Left cardiac atrium (tissue), 4 donors: ENCODE measurements at regions not wholly inside any gene's neighbourhood (a gene's known extent, or its start where the extent isn't known, plus 50 kb on each side); places are given as distances from the start of the nearest gene placed in this dataset.

Experiments
- ATAC-seq, 2 donors: fragments of 200-7000 bp; cut with Tn5 transposase; one replicate each; pipeline ENCODE4 v1.9.1; 2020; ENCODE audit warnings: mild to moderate bottlenecking in 2 of 2, moderate library complexity in 2 of 2
- DNase-seq: peaks from one replicate; pipeline ENCODE4 v3.0.0-alpha.2; 2020
- intact Hi-C, 2 donors: fragments of 100-400 bp; cut with DNase I; formaldehyde crosslinking; loops; one replicate each; pipeline versions ENCODE4 v1.14.1 to v1.15.1; 2022 to 2023
- donor health status: DM: no; HTN: yes; CAD: no.
- donor health status: DM: no; HTN: yes; CAD: no; lungs with severe emphysema.
- donor health status: DM: yes; HTN: yes; CAD: no.
- donor health status: Dilated cardiomyopathy.

DNA sequence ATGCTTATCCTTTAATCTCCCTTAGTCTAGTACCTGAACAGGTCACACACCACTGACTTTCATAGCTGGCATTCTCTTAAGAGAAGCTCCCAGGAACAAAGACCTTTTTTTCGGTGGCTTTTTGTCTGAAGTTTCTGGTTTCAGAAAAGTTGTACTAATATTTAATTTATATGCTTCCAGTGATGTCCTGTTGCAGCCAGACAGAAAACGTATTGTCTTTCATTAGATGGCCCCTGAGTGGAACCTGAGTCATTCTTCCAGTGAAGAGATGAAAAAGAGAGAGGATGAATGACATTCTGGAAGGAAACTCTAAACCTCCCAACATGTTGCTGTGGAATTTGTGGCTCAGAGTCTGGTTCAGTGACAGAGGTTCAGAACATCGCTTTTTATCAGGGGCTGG, 274.8 kb upstream of the TAC1 start:
- ATAC-seq, result no peak
- intact Hi-C loops, result no loop called here
- no peak for DNase-seq

DNA sequence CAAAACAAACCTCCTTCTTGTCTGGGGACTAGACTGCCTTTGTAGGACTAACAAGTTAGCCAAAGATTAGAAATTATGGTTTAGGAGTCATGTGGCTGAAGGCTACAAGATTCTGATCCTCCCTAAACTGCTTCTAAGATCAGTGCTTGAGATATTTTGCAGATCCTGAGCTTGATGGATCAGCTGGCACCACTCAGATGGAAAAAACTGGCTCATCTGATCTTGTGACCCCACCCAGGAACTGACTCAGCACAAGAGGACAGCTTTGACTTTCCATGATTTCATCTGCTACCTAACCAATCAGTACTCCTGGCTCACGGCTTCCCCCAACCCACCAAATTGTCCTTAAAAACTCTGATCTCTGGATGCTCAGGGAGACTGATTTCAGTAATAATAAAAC, 271.5 kb upstream of the TAC1 start:
- DNase-seq (no peak), ATAC-seq (no peak)
- intact Hi-C loops, result no loop called here

DNA sequence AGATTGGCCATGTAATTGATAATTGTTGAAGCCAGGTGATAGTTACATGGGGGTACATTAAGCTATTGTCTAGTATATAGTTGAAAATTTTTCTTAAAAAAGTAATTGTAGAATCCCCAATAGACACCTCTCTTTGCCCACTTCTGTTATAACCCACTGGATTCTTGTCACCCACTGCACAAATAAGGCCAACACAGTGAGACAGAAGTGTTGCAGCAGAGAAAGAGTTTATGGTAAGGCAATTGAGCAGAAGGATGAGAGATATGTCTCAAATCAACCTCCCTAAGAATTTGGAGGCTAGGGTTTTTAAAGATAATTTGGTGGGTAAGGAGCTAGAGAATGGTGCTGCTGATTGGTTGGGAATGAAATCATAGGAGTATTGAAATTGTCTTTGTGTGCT, 270.3 kb upstream of the TAC1 start:
- ATAC-seq, result no peak
- DNase-seq, result no peak
- intact Hi-C loops, result no loop called here

GRCh38 chr7:97466071-97466470, 265.8 kb upstream of the TAC1 start:
- ATAC-seq (no peak), DNase-seq (no peak)
- intact Hi-C loops, result no loop called here

- no peak for ATAC-seq
- intact Hi-C loops, result no loop called here
These were observed 264.7 kb upstream of the TAC1 start for GRCh38 chr7:97466999-97467740.

GRCh38 chr7:97468493-97468892, 263.4 kb upstream of the TAC1 start:
- intact Hi-C loops, result no loop called here
- no peak for DNase-seq
- ATAC-seq, result no peak

More at GRCh38 chr7:97466999-97467740, 264.7 kb upstream of the TAC1 start:
- no peak for DNase-seq

GRCh38 chr7:97470726-97471125, 261.2 kb upstream of the TAC1 start:
- DNase-seq, result no peak
- intact Hi-C loops, result no loop called here
- no peak for ATAC-seq

DNA sequence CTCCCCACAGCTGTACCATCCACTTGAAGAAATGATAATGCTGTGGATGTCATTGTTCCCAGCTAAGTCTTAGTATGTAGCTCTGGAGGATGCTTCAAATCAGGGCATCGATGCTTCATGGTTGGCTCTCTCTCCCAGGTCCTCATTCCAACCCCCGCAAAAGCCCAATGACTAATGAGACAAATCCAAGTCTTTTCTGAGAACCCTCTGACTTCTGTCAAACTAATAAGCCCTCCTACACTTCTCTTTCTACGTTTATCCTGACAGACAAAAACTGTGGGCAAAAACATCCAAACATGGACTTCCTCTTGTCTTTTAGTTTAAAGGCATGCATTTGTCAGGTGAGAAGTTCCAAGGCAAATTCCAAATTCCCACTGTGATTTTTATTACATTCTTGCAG, 260.4 kb upstream of the TAC1 start:
- DNase-seq (no peak), ATAC-seq (no peak)
- intact Hi-C loops, result no loop called here

GRCh38 chr7:97479740-97480290, 252.1 kb upstream of the TAC1 start:
- intact Hi-C loops, result no loop called here
- no peak for DNase-seq
- ATAC-seq, result no peak

DNA sequence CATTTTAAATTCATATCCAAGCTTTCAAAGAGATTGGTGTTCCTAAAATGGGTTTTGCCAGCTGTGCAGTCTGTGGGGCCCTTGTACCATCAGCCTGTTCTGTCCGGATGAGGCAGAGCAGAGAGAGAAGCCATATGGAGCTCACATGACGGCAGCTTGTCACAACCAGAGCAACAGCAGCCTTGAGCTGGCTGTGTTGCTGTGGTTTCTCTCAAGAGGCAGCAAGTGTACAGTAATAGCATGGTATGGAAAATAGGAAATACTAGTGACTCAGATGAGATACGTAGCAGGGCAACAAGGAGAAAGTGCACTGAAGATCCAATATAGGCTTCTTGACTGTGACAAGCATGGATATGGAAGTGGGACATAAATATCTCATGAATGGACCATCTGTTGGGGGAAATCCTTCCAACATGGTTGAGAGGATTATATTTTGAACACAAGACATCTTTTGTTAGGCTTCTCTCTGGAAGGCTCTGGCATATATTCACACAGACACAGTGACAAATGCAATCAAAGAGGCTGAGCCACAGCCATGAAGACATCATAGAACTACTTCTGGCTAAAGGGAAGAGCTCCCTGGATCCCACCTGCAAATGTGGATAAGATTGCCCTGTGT, 251.0 kb upstream of the TAC1 start:
- no peak for DNase-seq
- intact Hi-C loops, result no loop called here
- no peak for ATAC-seq

DNA sequence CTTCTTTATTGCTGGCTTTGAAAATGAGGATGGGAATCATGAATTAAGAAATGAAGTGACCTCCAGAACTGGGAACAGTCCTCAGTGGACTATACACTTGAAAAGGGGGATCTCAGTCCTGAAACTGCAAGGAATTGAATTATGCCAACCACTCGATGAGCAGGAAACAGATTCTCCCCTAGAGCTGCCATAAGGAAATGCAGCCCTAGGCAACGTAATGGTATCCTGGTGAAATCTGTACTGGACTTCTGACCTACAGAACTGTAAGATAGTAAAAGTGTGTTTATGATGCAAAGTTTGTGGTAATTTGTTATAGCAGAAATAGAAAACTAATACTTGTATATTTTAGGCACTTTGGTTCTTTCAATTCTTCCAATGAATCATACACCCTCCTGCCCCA, 236.4 kb upstream of the TAC1 start:
- no peak for DNase-seq
- no peak for ATAC-seq
- intact Hi-C loops, result loop anchor here in 1 of 2 donors (10.0 kb wide), 1 partner anchor 339 kb away; no protein-coding TSS in a partner anchor

DNA sequence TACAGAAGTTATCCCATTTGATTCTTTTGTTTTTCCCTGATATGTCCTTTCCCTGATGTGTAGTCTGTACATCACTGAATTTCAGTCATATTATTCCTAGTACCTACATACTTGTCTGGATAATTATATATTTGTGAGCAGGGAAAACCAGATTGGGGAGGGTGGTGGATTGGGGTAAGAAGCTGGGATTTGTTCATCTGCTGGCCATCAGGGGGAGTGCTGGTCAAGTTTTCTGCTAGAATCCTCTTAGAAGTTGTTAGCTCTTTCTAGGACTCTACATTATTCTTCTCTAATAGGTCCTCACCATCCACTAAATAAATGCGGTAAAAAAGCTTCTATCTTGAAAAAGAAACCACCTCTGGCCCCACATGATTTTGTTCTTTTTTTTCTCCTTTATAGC, 232.7 kb upstream of the TAC1 start:
- DNase-seq (no peak), ATAC-seq (no peak)
- intact Hi-C loops, result loop anchor here in 1 of 2 donors (10.0 kb wide), 1 partner anchor 336 kb away; no protein-coding TSS in a partner anchor

DNA sequence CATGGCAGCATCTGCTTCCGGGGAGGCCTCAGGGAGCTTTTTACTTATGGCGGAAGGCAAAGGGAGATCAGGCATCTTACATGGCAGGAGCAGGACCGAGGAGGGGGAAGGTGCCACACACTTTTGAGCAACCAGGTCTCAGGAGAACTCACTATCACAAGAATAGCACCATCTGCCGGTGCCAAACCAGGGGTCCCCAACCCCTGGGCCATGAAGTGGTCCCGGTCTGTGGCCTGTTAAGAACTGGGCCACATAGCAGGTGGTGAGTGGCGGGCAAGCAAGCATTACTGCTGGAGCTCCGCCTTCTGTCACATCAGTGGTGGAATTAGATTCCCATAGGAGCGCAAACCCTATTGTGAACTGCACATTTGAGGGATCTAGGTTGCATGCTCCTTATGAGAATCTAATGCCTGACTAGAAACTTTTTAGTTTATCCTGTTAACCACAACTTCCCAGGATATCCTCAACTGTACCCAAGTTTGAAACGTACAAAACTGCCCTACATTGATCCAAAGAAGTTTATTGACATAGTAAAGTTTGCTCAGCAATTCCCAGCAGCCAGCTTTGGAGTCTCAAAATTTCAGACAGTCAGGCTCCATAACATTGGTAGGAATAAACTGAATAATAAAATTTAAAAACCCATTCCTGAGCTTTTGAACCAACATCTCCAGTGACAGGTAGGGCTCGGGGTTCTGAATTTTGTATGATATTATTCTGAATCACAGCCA, 228.4 kb upstream of the TAC1 start:
- ATAC-seq (no peak), DNase-seq (no peak)
- intact Hi-C loops, result loop anchor here in 1 of 2 donors (10.0 kb wide), 1 partner anchor 331 kb away; no protein-coding TSS in a partner anchor

DNA sequence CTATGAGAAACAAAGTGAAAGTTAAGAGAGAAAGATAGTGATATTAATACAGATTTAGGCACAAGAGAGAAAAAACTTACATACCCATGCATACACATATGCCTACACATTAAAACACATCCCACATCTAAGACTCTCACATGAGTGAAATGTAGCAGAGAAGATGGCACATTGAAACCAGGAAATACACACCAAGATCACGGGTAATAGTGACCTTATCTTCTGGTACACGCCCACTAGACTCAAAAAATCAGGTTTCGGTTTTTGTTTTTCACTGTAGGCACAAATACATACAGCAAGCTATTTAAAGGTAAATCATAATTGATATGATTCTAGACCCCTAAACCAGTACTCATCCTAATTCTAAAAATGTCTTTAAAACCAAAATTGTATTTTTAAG, 225.2 kb upstream of the TAC1 start:
- ATAC-seq, result no peak
- intact Hi-C loops, result loop anchor here in 1 of 2 donors (10.0 kb wide), 1 partner anchor 328 kb away; no protein-coding TSS in a partner anchor
- DNase-seq, result no peak

- intact Hi-C loops, result no loop called here
- ATAC-seq, result no peak
- DNase-seq, result no peak
These were observed 219.3 kb upstream of the TAC1 start for GRCh38 chr7:97512441-97513207.

- intact Hi-C loops, result no loop called here
- ATAC-seq, result no peak
- no peak for DNase-seq
These were observed 218.6 kb upstream of the TAC1 start for GRCh38 chr7:97513326-97513725.

GRCh38 chr7:97541188-97541587, 190.7 kb upstream of the TAC1 start:
- intact Hi-C loops, result no loop called here
- DNase-seq (no peak), ATAC-seq (no peak)

DNA sequence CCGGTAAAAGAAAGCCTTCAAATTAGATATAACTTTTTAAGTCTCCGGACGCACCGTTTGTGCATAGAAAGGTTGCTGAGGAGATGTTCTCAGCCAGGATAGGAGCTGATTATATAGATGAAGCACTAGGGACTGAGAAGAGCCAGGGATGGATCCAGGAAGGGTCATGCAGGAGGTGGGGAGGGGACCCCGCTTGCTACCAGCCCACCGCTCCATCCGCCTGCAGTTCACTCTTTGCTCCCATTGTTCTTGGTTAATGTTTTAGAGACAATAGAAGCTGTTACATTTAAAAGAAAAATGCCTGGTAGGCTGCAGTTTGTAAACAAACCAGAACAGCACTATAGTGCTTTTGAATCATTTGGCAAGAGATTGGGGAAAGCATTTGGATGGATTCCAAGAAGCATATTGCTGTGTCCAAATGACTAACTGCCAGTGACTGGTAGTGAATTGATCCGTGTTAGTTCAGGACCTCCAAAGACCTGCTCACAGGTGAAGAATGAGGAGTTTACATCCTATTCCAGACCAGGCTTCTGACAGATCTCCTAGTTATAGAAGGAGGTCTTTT, 175.9 kb upstream of the TAC1 start:
- DNase-seq (no peak), ATAC-seq (no peak)
- intact Hi-C loops, result no loop called here

- no peak for ATAC-seq
- intact Hi-C loops, result no loop called here
- no peak for DNase-seq
These were observed 166.2 kb upstream of the TAC1 start for GRCh38 chr7:97565665-97566064.
